CD4-positive, alpha-beta T cell treated with Interleukin-4 for 4 hours (primary cell): ENCODE measurements at regions not wholly inside any gene's neighbourhood (a gene's known extent, or its start where the extent isn't known, plus 50 kb on each side); places are given as distances from the start of the nearest gene placed in this dataset.
A peak's percentile ranks its signal among the peaks of the same experiment; 100 is the strongest.

Experiments
- DNase-seq: peaks from one replicate; pipeline ENCODE4 v3.0.0-alpha.2; 2020

- DNase-seq: no peak
Observed at GRCh38 chr11:128407962-128408361, 179.4 kb downstream of the ETS1 start.

- no peak for DNase-seq
Observed at GRCh38 chr11:128405714-128406662, 181.4 kb downstream of the ETS1 start.

- DNase-seq: no peak
Observed at GRCh38 chr11:128405112-128405511, 182.2 kb downstream of the ETS1 start.

GRCh38 chr11:128404437-128404836 lies 182.9 kb downstream of the ETS1 start:
- no peak for DNase-seq

GRCh38 chr11:128400382-128401203 lies 186.8 kb downstream of the ETS1 start:
- no peak for DNase-seq

- no peak for DNase-seq
Observed at GRCh38 chr11:128399251-128400121, 187.9 kb downstream of the ETS1 start.

GRCh38 chr11:128398517-128399250 lies 188.7 kb downstream of the ETS1 start:
- DNase-seq: no peak

- DNase-seq: no peak
Observed at GRCh38 chr11:128397362-128397761, 190.0 kb downstream of the ETS1 start.

GRCh38 chr11:128394431-128395089 lies 192.8 kb downstream of the ETS1 start:
- no peak for DNase-seq

- no peak for DNase-seq
Observed at GRCh38 chr11:128392259-128392658, 195.1 kb downstream of the ETS1 start.

GRCh38 chr11:128391811-128392210 lies 195.5 kb downstream of the ETS1 start:
- DNase-seq: no peak

GRCh38 chr11:128390246-128390645 lies 197.1 kb downstream of the ETS1 start:
- no peak for DNase-seq

- no peak for DNase-seq
Observed at GRCh38 chr11:128389461-128389976, 197.8 kb downstream of the ETS1 start.

- DNase-seq: no peak
Observed at GRCh38 chr11:128388206-128388815, 199.0 kb downstream of the ETS1 start.

GRCh38 chr11:128379587-128380580 lies 207.5 kb downstream of the ETS1 start:
- peak; percentile 87 for DNase-seq

- DNase-seq: peak; percentile 14
Observed at GRCh38 chr11:128375961-128376360, 211.4 kb downstream of the ETS1 start.

- no peak for DNase-seq
Observed at GRCh38 chr11:128374026-128374425, 213.3 kb downstream of the ETS1 start.

GRCh38 chr11:128372977-128373376 lies 214.4 kb downstream of the ETS1 start:
- no peak for DNase-seq

GRCh38 chr11:128367573-128367972 lies 219.8 kb downstream of the ETS1 start:
- peak; percentile 70 for DNase-seq
